ENCODE measurements at regions not wholly inside any gene's neighbourhood (a gene's known extent, or its start where the extent isn't known, plus 50 kb on each side); places are given as distances from the start of the nearest gene placed in this dataset.
"Not testable (repeated sequence)": the region's sequence is repeated elsewhere in the genome, so short reads cannot be mapped to it uniquely, and the experiment has no call there.

- DNase-seq = no peak
Observed at GRCh38 chr14:89078021-89078795, 253.8 kb downstream of the TTC8 start.

- no peak for DNase-seq
Observed at GRCh38 chr14:89085231-89085731, 260.8 kb downstream of the TTC8 start.

GRCh38 chr14:89085737-89086382 lies 261.4 kb downstream of the TTC8 start:
- DNase-seq = no peak

- no peak for DNase-seq
Observed at GRCh38 chr14:89088530-89088929, 264.1 kb downstream of the TTC8 start.

GRCh38 chr14:89089330-89089729 lies 264.9 kb downstream of the TTC8 start:
- no peak for DNase-seq

- no peak for DNase-seq
Observed at GRCh38 chr14:89091781-89092180, 267.3 kb downstream of the TTC8 start.

- DNase-seq = no peak
Observed at GRCh38 chr14:89093083-89093730, 268.8 kb downstream of the TTC8 start.

- DNase-seq = no peak
Observed at GRCh38 chr14:89095036-89095435, 270.6 kb downstream of the TTC8 start.

GRCh38 chr14:89096946-89097345 lies 272.5 kb downstream of the TTC8 start:
- DNase-seq = no peak

GRCh38 chr14:89098254-89098653 lies 273.8 kb downstream of the TTC8 start:
- DNase-seq = no peak

- not testable (repeated sequence) for DNase-seq
Observed at GRCh38 chr14:89104171-89104817, 279.8 kb downstream of the TTC8 start.

- not testable (repeated sequence) for DNase-seq
Observed at GRCh38 chr14:89104861-89105260, 280.4 kb downstream of the TTC8 start.

All from stimulated activated CD4-positive, alpha-beta T cell treated with anti-CD3 and anti-CD28 coated beads, Interleukin-15, amount 100 ng/mL, for 24 hours (primary cell).